ENCODE measurements at regions not wholly inside any gene's neighbourhood (a gene's known extent, or its start where the extent isn't known, plus 50 kb on each side); places are given as distances from the start of the nearest gene placed in this dataset.

DNA sequence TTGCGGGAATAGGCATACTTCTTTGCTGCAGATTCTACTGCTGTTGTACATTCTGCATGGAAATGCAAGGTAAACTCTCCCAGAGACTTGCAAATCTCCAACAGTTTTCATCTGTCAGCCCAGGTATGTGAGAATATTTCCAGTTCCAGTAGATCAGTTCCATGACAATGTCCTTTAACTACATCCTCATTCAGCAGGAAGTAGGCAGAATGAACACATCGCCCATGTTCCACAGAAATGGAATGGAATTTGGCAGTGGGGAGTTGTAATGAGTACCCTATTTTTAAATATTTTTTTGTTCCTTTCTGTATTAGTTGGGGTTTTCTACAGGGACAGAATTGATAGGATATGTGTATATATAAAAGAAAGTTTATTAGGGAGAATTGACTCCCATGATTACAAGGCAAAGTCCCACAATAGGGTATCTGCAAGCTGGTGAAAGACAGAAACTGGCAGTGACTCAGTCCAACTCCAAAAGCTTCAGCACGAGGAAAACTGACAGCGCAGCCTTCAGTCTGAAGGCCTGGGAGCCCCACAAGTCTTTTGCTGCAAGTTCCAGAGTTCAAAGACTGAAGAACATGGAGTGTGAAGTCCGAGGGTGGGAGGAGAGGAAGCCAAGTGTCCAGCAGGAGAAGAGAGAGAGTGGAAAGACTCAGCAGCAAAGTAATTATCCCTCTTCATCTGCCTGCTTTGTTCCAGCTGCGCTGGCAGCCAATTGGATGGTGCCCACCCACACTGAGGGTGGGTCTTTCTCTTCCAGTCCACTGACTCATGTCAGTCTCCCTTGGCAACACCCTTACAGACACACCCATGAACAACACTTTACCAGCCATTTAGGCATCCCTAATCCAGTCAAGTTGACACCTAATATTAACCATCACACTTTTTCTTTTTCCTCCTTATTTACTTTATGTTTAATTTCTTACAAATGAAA lies 110.4 kb upstream of the SCAF11 start:
- TF ChIP-seq, protein P1, sequence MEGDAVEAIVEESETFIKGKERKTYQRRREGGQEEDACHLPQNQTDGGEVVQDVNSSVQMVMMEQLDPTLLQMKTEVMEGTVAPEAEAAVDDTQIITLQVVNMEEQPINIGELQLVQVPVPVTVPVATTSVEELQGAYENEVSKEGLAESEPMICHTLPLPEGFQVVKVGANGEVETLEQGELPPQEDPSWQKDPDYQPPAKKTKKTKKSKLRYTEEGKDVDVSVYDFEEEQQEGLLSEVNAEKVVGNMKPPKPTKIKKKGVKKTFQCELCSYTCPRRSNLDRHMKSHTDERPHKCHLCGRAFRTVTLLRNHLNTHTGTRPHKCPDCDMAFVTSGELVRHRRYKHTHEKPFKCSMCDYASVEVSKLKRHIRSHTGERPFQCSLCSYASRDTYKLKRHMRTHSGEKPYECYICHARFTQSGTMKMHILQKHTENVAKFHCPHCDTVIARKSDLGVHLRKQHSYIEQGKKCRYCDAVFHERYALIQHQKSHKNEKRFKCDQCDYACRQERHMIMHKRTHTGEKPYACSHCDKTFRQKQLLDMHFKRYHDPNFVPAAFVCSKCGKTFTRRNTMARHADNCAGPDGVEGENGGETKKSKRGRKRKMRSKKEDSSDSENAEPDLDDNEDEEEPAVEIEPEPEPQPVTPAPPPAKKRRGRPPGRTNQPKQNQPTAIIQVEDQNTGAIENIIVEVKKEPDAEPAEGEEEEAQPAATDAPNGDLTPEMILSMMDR (IDR thresholded peaks at IDR 0.05; ENCODE audit: insufficient read depth, low read length, poor library complexity, severe bottlenecking): no peak
- no peak for TF ChIP-seq EZH2phosphoT487 (conservative IDR thresholded peaks at IDR 0.05; ENCODE audit: low read length)
